Mesodermal cell (in vitro differentiated cells): ENCODE measurements at regions not wholly inside any gene's neighbourhood (a gene's known extent, or its start where the extent isn't known, plus 50 kb on each side); places are given as distances from the start of the nearest gene placed in this dataset.
"Not testable (repeated sequence)": the region's sequence is repeated elsewhere in the genome, so short reads cannot be mapped to it uniquely, and the experiment has no call there.

Experiments used
- H3K27ac ChIP-seq: 2 replicates; pipeline ENCODE4 v1.7.0; 2013; ENCODE audit warnings: mild to moderate bottlenecking, low read depth, low read length, moderate library complexity; ENCODE audit not compliant: severe bottlenecking
- H3K36me3 ChIP-seq: 2 replicates; pipeline ENCODE4 v1.7.1; 2013; ENCODE audit warnings: mild to moderate bottlenecking, low read length, moderate library complexity; ENCODE audit not compliant: control insufficient read depth, insufficient read depth
- H3K4me1 ChIP-seq: one replicate; pipeline ENCODE4 v1.7.1; 2013; ENCODE audit warnings: mild to moderate bottlenecking, low read length; ENCODE audit not compliant: insufficient read depth, control insufficient read depth, poor library complexity, severe bottlenecking
- H3K4me3 ChIP-seq: 2 replicates; pipeline ENCODE4 v1.7.0; 2013; ENCODE audit warnings: low read length, control low read depth, mild to moderate bottlenecking; ENCODE audit not compliant: insufficient read depth, poor library complexity, severe bottlenecking; ENCODE audit errors: extremely low read depth
- H3K9me3 ChIP-seq: 2 replicates; pipeline ENCODE4 v1.7.1; 2013; ENCODE audit warnings: mild to moderate bottlenecking, low read length, moderate library complexity; ENCODE audit not compliant: control insufficient read depth
- WGBS, 2 experiments: methylation state at CpG; one replicate each; pipeline ENCODE4 v1.1.5; 2013; ENCODE audit warnings: missing lambda C conversion rate in 2 of 2; ENCODE audit not compliant: insufficient coverage in 2 of 2; 5-methylcytosine and 5-hydroxymethylcytosine counted together

- no peak overlapping the region for H3K27ac ChIP-seq
- WGBS, 2 experiments = 100% methylated on average over 1 of the region's 3 CpGs; no CpG with 5 or more reads in 1 of the 2 experiments
- no peaks in the 10 kb centered on the region for H3K36me3 ChIP-seq
- no peaks in the 10 kb centered on the region for H3K4me1 ChIP-seq
- H3K4me3 ChIP-seq = no peak overlapping the region
- peaks cover 14% of the 10 kb centered on the region for H3K9me3 ChIP-seq
Measured at GRCh38 chr9:85162822-85163221, 493.3 kb downstream of the NTRK2 start.

GRCh38 chr9:85160944-85161343 lies 491.4 kb downstream of the NTRK2 start:
- H3K9me3 ChIP-seq = peaks cover 14% of the 10 kb centered on the region
- WGBS, 2 experiments = no CpG with 5 or more reads among the region's 4 CpGs
- H3K36me3 ChIP-seq, H3K4me1 ChIP-seq, H3K4me3 ChIP-seq, H3K27ac ChIP-seq: not testable (repeated sequence)

GRCh38 chr9:85158512-85158911 lies 489.0 kb downstream of the NTRK2 start:
- no peaks in the 10 kb centered on the region for H3K36me3 ChIP-seq
- no peak overlapping the region for H3K27ac ChIP-seq
- peaks cover 14% of the 10 kb centered on the region for H3K9me3 ChIP-seq
- H3K4me3 ChIP-seq = no peak overlapping the region
- no peaks in the 10 kb centered on the region for H3K4me1 ChIP-seq

- Histone ChIP-seq H3K4me1 (no peaks in the 10 kb centered on the region), H3K4me3 (no peak overlapping the region), H3K27ac (no peak overlapping the region), H3K9me3 (peaks cover 7% of the 10 kb centered on the region), H3K36me3 (no peaks in the 10 kb centered on the region)
- WGBS, 2 experiments = 43% methylated on average over 1 of the region's 6 CpGs; no CpG with 5 or more reads in 1 of the 2 experiments
Measured at GRCh38 chr9:85157772-85158171, 488.2 kb downstream of the NTRK2 start.

- H3K36me3 ChIP-seq = no peaks in the 10 kb centered on the region
- WGBS, 2 experiments = 80 to 100% methylated on average over 1 to 2 of the region's 2 CpGs
- H3K4me1 ChIP-seq = no peaks in the 10 kb centered on the region
- H3K4me3 ChIP-seq = no peak overlapping the region
- no peak overlapping the region for H3K27ac ChIP-seq
- H3K9me3 ChIP-seq = no peaks in the 10 kb centered on the region
Measured at GRCh38 chr9:85156652-85157051, 487.1 kb downstream of the NTRK2 start.

GRCh38 chr9:85155352-85155751 lies 485.8 kb downstream of the NTRK2 start:
- no peak overlapping the region for H3K27ac ChIP-seq
- WGBS, 2 experiments = 100% methylated on average over 1 of the region's 2 CpGs
- H3K9me3 ChIP-seq = no peaks in the 10 kb centered on the region
- H3K36me3 ChIP-seq = no peaks in the 10 kb centered on the region
- H3K4me3 ChIP-seq = no peak overlapping the region
- no peaks in the 10 kb centered on the region for H3K4me1 ChIP-seq

GRCh38 chr9:85151741-85152140 lies 482.2 kb downstream of the NTRK2 start:
- H3K4me3 ChIP-seq = no peak overlapping the region
- no peaks in the 10 kb centered on the region for H3K4me1 ChIP-seq
- H3K9me3 ChIP-seq = no peaks in the 10 kb centered on the region
- 67% methylated on average over 2 of the region's 5 CpGs; no CpG with 5 or more reads in 1 of the 2 experiments for WGBS, 2 experiments
- no peak overlapping the region for H3K27ac ChIP-seq
- no peaks in the 10 kb centered on the region for H3K36me3 ChIP-seq

- WGBS, 2 experiments = 100% methylated on average over 1 of the region's 3 CpGs; no CpG with 5 or more reads in 1 of the 2 experiments
Measured at GRCh38 chr9:85151162-85151561, 481.6 kb downstream of the NTRK2 start.

GRCh38 chr9:85147046-85147640 lies 477.6 kb downstream of the NTRK2 start:
- no peaks in the 10 kb centered on the region for H3K4me1 ChIP-seq
- H3K9me3 ChIP-seq = no peaks in the 10 kb centered on the region
- no peak overlapping the region for H3K4me3 ChIP-seq
- WGBS, 2 experiments = 94 to 96% methylated on average over 3 of the region's 4 CpGs
- H3K36me3 ChIP-seq = no peaks in the 10 kb centered on the region
- no peak overlapping the region for H3K27ac ChIP-seq

More at GRCh38 chr9:85151162-85151561, 481.6 kb downstream of the NTRK2 start:
- H3K27ac ChIP-seq = no peak overlapping the region
- H3K36me3 ChIP-seq = no peaks in the 10 kb centered on the region
- H3K4me3 ChIP-seq = no peak overlapping the region
- H3K4me1 ChIP-seq = no peaks in the 10 kb centered on the region
- no peaks in the 10 kb centered on the region for H3K9me3 ChIP-seq

GRCh38 chr9:85142968-85143367 lies 473.4 kb downstream of the NTRK2 start:
- WGBS, 2 experiments = 67 to 100% methylated on average over 1 of the region's 1 CpG
- Histone ChIP-seq H3K27ac (no peak overlapping the region), H3K4me3 (no peak overlapping the region), H3K9me3 (no peaks in the 10 kb centered on the region), H3K4me1 (no peaks in the 10 kb centered on the region), H3K36me3 (no peaks in the 10 kb centered on the region)

GRCh38 chr9:85142496-85142911 lies 473.0 kb downstream of the NTRK2 start:
- 78 to 100% methylated on average over 1 to 3 of the region's 4 CpGs for WGBS, 2 experiments
- no peaks in the 10 kb centered on the region for H3K4me1 ChIP-seq
- no peak overlapping the region for H3K4me3 ChIP-seq
- H3K27ac ChIP-seq = no peak overlapping the region
- H3K9me3 ChIP-seq = no peaks in the 10 kb centered on the region
- no peaks in the 10 kb centered on the region for H3K36me3 ChIP-seq
